ENCODE measurements at regions not wholly inside any gene's neighbourhood (a gene's known extent, or its start where the extent isn't known, plus 50 kb on each side); places are given as distances from the start of the nearest gene placed in this dataset.

DNA sequence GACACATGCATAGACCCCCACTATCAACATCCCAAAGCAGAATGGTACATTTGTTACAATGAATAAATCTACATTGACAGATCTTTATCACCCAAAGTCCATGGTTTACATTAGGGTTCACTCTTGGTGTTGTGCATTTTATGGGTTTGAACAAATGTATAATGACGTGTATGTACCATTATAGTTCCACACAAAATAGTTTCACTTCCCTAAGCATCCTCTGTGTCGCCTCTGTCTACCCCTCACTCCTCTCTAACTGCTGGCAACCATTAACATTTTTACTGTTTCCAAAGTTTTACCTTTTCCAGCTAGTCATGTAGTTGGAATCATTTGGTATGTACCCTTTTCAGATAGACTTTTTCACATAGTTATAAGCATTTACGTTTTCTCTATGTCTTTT is 69.5 kb upstream of the LMO3 start:
- Histone ChIP-seq H2AFZ (ENCODE audit: insufficient read depth, low read depth, low read length, poor library complexity, severe bottlenecking) (no peak overlapping the region), H3K4me1 (ENCODE audit: control insufficient read depth in 2 of 2, insufficient read depth in 2 of 2, low read length in 2 of 2) (no peaks in the 10 kb centered on the region), H3K4me2 (replicated peaks; ENCODE audit: low read depth, low read length, poor library complexity, severe bottlenecking) (no peak overlapping the region), H3K9me3 (ENCODE audit: control extremely low read depth in 1 of 3, control insufficient read depth in 2 of 3, insufficient read depth in 1 of 3, low read length in 2 of 3) (no peaks in the 10 kb centered on the region), H3K36me3 (replicated peaks in 1 of 2; ENCODE audit: control extremely low read depth in 1 of 2, control insufficient read depth in 1 of 2, extremely low read depth in 1 of 2, insufficient read depth in 2 of 2, low read length in 1 of 2) (no peaks in the 10 kb centered on the region), H3K79me2 (ENCODE audit: control insufficient read depth, insufficient read depth, low read length) (no peaks in the 10 kb centered on the region), H3K27me3 (replicated peaks in 1 of 4; ENCODE audit: control extremely low read depth in 1 of 4, control insufficient read depth in 3 of 4, insufficient read depth in 4 of 4, low read length in 3 of 4) (no peaks in the 10 kb centered on the region), H3K27ac (ENCODE audit: low read length in 2 of 2) (no peak overlapping the region), H3K9ac (ENCODE audit: low read length) (no peak overlapping the region), H4K20me1 (ENCODE audit: control insufficient read depth, insufficient read depth, low read length, poor library complexity, severe bottlenecking) (no peaks in the 10 kb centered on the region), H3K4me3 (ENCODE audit: control extremely low read depth in 1 of 5, extremely low read depth in 1 of 5, insufficient read depth in 1 of 5, low read depth in 2 of 5, low read length in 4 of 5) (no peak overlapping the region)
- DNase-seq (no peak), ATAC-seq (ENCODE audit: low read depth) (no peak)
- no CpG with 5 or more reads among the region's 3 CpGs for WGBS (ENCODE audit: insufficient coverage)
- TF ChIP-seq EZH2 (IDR thresholded peaks at IDR 0.05; ENCODE audit: borderline replicate concordance, insufficient read depth, low read depth, low read length, poor library complexity, severe bottlenecking), result no peak
- TF ChIP-seq, protein P1, sequence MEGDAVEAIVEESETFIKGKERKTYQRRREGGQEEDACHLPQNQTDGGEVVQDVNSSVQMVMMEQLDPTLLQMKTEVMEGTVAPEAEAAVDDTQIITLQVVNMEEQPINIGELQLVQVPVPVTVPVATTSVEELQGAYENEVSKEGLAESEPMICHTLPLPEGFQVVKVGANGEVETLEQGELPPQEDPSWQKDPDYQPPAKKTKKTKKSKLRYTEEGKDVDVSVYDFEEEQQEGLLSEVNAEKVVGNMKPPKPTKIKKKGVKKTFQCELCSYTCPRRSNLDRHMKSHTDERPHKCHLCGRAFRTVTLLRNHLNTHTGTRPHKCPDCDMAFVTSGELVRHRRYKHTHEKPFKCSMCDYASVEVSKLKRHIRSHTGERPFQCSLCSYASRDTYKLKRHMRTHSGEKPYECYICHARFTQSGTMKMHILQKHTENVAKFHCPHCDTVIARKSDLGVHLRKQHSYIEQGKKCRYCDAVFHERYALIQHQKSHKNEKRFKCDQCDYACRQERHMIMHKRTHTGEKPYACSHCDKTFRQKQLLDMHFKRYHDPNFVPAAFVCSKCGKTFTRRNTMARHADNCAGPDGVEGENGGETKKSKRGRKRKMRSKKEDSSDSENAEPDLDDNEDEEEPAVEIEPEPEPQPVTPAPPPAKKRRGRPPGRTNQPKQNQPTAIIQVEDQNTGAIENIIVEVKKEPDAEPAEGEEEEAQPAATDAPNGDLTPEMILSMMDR (IDR thresholded peaks at IDR 0.05), result no peak
- POLR2A ChIA-PET, result no interaction called here
- H3K27me3 Mint-ChIP-seq, result no peaks in the 10 kb centered on the region
- intact Hi-C loops (cut with micrococcal nuclease), result no loop called here
- H3K27ac Mint-ChIP-seq, result no peak overlapping the region
- CTCF ChIA-PET, result no interaction called here
- peaks cover 4% of the 10 kb centered on the region for H3K9me3 Mint-ChIP-seq (ENCODE audit: insufficient read depth)
- H3K4me3 Mint-ChIP-seq, result no peak overlapping the region
- no peaks in the 10 kb centered on the region for H3K4me1 Mint-ChIP-seq

- Histone ChIP-seq H3K9me3 (ENCODE audit: control extremely low read depth in 1 of 3, control insufficient read depth in 2 of 3, insufficient read depth in 1 of 3, low read length in 2 of 3) (no peaks in the 10 kb centered on the region), H3K4me3 (ENCODE audit: control extremely low read depth in 1 of 5, extremely low read depth in 1 of 5, insufficient read depth in 1 of 5, low read depth in 2 of 5, low read length in 4 of 5) (no peak overlapping the region), H3K27me3 (replicated peaks in 1 of 4; ENCODE audit: control extremely low read depth in 1 of 4, control insufficient read depth in 3 of 4, insufficient read depth in 4 of 4, low read length in 3 of 4) (no peaks in the 10 kb centered on the region), H3K79me2 (ENCODE audit: control insufficient read depth, insufficient read depth, low read length) (no peaks in the 10 kb centered on the region), H3K9ac (ENCODE audit: low read length) (no peak overlapping the region), H3K4me2 (replicated peaks; ENCODE audit: low read depth, low read length, poor library complexity, severe bottlenecking) (no peak overlapping the region), H3K36me3 (replicated peaks in 1 of 2; ENCODE audit: control extremely low read depth in 1 of 2, control insufficient read depth in 1 of 2, extremely low read depth in 1 of 2, insufficient read depth in 2 of 2, low read length in 1 of 2) (no peaks in the 10 kb centered on the region), H3K27ac (ENCODE audit: low read length in 2 of 2) (no peak overlapping the region), H4K20me1 (ENCODE audit: control insufficient read depth, insufficient read depth, low read length, poor library complexity, severe bottlenecking) (no peaks in the 10 kb centered on the region), H3K4me1 (ENCODE audit: control insufficient read depth in 2 of 2, insufficient read depth in 2 of 2, low read length in 2 of 2) (no peaks in the 10 kb centered on the region), H2AFZ (ENCODE audit: insufficient read depth, low read depth, low read length, poor library complexity, severe bottlenecking) (no peak overlapping the region)
- ATAC-seq (ENCODE audit: low read depth) (no peak), DNase-seq (no peak)
- Mint-ChIP-seq H3K27ac (no peak overlapping the region), H3K27me3 (no peaks in the 10 kb centered on the region), H3K4me1 (no peaks in the 10 kb centered on the region), H3K4me3 (no peak overlapping the region), H3K9me3 (ENCODE audit: insufficient read depth) (peaks cover 4% of the 10 kb centered on the region)
- WGBS (ENCODE audit: insufficient coverage), result no CpG with 5 or more reads among the region's 2 CpGs
- ChIA-PET POLR2A (no interaction called here), CTCF (no interaction called here)
- TF ChIP-seq EZH2 (IDR thresholded peaks at IDR 0.05; ENCODE audit: borderline replicate concordance, insufficient read depth, low read depth, low read length, poor library complexity, severe bottlenecking), result no peak
- TF ChIP-seq, protein P1 (IDR thresholded peaks at IDR 0.05), result no peak
- intact Hi-C loops (cut with micrococcal nuclease), result no loop called here
These were observed 68.9 kb upstream of the LMO3 start for GRCh38 chr12:16674885-16675284.

Data from B cell (primary cell).